Skeletal muscle tissue (tissue), 3 donors: ENCODE measurements at regions not wholly inside any gene's neighbourhood (a gene's known extent, or its start where the extent isn't known, plus 50 kb on each side); places are given as distances from the start of the nearest gene placed in this dataset.

Source experiments
- H3K27ac ChIP-seq: one replicate; pipeline ENCODE4 v1.7.0; 2013; ENCODE audit warnings: mild to moderate bottlenecking, low read depth, low read length, inconsistent platforms
- H3K27me3 ChIP-seq, 3 donors: one replicate each; pipeline ENCODE4 v1.7.0; 2013; ENCODE audit warnings: low read length in 3 of 3; ENCODE audit not compliant: control insufficient read depth in 3 of 3, insufficient read depth in 3 of 3
- H3K36me3 ChIP-seq, 3 donors: one replicate each; pipeline ENCODE4 v1.7.0; 2013; ENCODE audit warnings: low read length in 3 of 3; ENCODE audit not compliant: control insufficient read depth in 3 of 3, insufficient read depth in 3 of 3
- H3K4me1 ChIP-seq, 3 donors: one replicate each; pipeline ENCODE4 v1.7.0; 2013; ENCODE audit warnings: low read length in 3 of 3, mild to moderate bottlenecking in 3 of 3; ENCODE audit not compliant: control insufficient read depth in 3 of 3, insufficient read depth in 3 of 3
- H3K4me3 ChIP-seq, 3 donors: one replicate each; pipeline ENCODE4 v1.7.0; 2013; ENCODE audit warnings: low read length in 3 of 3
- H3K9ac ChIP-seq, 3 donors: one replicate each; pipeline ENCODE4 v1.7.0; 2013; ENCODE audit warnings: low read length in 3 of 3, mild to moderate bottlenecking in 3 of 3, moderate library complexity in 2 of 3, low read depth in 1 of 3
- H3K9me3 ChIP-seq, 3 donors: one replicate each; pipeline ENCODE4 v1.7.0; 2013; ENCODE audit warnings: low read length in 3 of 3; ENCODE audit not compliant: control insufficient read depth in 3 of 3
- donor health status: Osteomylitis.

DNA sequence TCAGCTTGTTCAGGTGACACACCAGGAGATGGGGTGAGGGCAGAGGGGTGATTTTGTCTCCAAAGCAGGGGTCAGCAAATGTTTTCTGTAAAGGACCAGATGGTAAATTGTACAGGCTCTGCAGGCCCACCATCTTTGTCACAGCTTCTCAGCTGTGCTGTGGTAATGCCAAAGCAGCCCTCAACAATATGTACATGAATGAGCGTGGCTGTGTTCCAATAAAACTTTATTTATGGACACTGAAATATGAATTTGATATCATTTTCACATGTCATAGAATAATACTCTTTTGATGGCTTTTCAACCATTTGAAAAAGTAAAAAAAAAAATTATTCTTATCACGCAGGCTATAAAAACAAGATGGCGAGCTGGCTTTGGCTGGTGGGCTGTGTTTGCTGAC lies 206.4 kb upstream of the RPL38 start:
- H3K27me3 ChIP-seq, result peaks cover 14 to 39% (median 28%) of the 10 kb centered on the region in 3 donors
- no peaks in the 10 kb centered on the region for H3K36me3 ChIP-seq
- no peaks in the 10 kb centered on the region for H3K4me1 ChIP-seq
- no peaks in the 10 kb centered on the region for H3K9me3 ChIP-seq
- no peak overlapping the region for H3K27ac ChIP-seq
- H3K9ac ChIP-seq, result no peak overlapping the region
- H3K4me3 ChIP-seq, result no peak overlapping the region

DNA sequence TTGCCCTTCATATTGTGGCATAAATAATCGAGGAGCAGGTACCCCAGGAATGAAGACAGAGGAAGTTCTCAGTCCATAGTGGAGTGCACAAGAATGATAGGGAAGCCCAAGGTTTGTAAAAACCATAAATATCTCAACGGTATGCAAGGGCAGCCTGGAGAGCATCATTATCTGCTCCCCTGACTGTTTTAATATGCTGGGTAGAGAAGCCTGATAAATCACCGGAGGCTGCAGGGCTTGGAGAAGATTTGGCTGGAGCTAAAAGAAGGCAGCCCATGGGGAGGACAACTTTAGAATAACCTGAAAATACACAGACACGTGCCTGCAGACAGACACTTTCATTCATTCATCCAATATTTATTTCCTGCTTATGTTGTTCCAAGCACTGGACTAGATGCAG lies 205.2 kb upstream of the RPL38 start:
- H3K9ac ChIP-seq, result no peak overlapping the region
- no peak overlapping the region for H3K27ac ChIP-seq
- peaks cover 14 to 32% (median 23%) of the 10 kb centered on the region in 3 donors for H3K27me3 ChIP-seq

DNA sequence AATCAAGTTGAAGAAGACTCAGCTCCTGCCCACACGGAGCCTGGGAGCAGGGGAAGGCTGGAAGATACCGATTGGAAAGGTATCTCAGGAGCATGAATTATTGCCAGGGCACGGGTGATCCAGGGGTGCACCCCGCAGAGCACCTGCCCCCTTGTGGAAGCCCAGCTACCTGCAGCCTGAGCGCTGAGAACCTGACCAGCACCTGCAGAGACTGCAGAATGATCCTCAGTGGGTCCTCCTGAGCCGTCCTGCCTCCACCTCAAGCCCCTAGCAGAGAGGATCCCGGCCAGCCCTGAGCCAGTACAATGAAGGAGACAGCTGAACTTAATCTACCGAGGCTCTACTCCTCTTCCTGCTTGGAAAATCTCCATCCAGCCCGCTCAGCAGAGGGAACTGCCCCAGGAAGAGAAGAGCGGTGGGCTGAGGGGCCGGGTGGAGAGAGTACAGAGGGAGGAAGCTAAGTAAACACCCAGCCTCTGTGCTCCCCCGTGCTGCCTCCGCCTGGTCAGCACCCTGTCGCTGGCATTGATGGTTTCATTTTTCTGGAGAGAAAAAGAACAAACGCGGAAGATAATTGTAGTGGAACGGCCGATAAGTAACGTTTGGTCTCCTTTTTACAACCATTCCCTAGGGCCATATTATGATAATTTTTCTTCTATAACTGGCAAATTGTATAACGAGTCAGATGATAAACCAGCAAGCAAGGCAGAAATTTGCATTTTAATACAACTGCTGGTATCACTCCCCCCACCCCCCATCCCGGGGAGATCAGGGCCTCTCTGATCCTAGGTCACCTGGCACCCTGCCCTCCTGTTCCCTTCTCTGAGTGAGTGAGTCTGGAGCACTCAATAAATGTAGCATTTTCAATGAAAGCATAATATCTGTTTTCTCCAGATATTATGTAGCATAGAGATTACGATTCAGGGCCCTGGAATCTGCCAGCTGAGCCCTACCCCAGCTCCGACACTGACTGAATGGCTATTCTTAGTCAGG lies 204.5 kb upstream of the RPL38 start:
- H3K9me3 ChIP-seq, result peaks cover 0 to 2% (median 0%) of the 10 kb centered on the region in 3 donors
- peaks cover 14 to 26% (median 25%) of the 10 kb centered on the region in 3 donors for H3K27me3 ChIP-seq
- no peak overlapping the region for H3K9ac ChIP-seq
- no peaks in the 10 kb centered on the region for H3K36me3 ChIP-seq
- H3K4me3 ChIP-seq, result no peak overlapping the region
- no peak overlapping the region for H3K27ac ChIP-seq
- H3K4me1 ChIP-seq, result no peaks in the 10 kb centered on the region

More for the DNA sequence above, 205.2 kb upstream of the RPL38 start:
- H3K36me3 ChIP-seq, result no peaks in the 10 kb centered on the region
- peaks cover 0 to under 1% (median 0%) of the 10 kb centered on the region in 3 donors for H3K9me3 ChIP-seq
- H3K4me3 ChIP-seq, result no peak overlapping the region
- no peaks in the 10 kb centered on the region for H3K4me1 ChIP-seq

DNA sequence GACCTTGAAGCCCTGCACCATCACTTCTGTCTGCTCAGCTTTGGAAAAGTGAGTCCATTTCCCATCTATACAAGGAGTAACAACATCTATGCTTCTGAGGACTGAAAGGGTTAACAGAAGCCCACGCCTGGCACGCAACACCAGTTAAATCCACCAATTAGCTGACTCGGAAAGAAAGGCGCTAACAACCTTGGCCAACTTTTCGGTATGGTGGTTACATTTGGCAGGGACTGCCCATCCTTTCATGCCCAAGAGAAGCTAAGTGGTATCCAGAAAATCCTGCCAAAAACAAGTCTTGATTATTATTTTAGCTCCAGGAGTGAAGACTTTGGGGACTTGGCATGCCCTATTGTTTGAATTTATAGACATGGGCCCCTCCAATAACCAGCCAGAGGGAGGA lies 202.3 kb upstream of the RPL38 start:
- Histone ChIP-seq H3K27me3 (peaks cover 20 to 43% (median 42%) of the 10 kb centered on the region in 3 donors), H3K36me3 (no peaks in the 10 kb centered on the region), H3K9me3 (peaks cover 0 to 2% (median 0%) of the 10 kb centered on the region in 3 donors), H3K4me1 (no peaks in the 10 kb centered on the region), H3K4me3 (no peak overlapping the region), H3K9ac (no peak overlapping the region), H3K27ac (no peak overlapping the region)

DNA sequence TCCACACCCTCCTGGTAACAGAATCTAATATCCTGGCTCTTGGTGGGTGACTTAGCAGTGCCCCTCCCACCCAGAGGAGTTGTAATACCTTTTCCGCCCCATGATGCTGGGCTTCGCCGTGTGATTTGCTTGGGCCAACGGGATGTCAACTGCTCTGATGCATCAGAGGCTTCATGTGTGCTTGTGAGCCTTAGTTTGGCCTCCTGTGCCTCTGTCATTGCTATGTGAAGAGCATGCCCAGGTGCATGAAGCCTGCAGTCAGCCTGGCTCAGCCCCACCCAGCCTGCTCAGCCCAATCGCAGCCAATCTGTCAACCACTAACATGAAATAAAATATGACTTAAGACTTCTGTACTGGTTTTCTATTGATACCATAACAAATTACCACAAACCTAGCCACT lies 201.2 kb upstream of the RPL38 start:
- Histone ChIP-seq H3K9ac (no peak overlapping the region), H3K36me3 (no peaks in the 10 kb centered on the region), H3K27ac (no peak overlapping the region), H3K4me3 (no peak overlapping the region), H3K9me3 (peaks cover 0 to 2% (median 0%) of the 10 kb centered on the region in 3 donors), H3K27me3 (peaks cover 24 to 48% (median 48%) of the 10 kb centered on the region in 3 donors), H3K4me1 (no peaks in the 10 kb centered on the region)

DNA sequence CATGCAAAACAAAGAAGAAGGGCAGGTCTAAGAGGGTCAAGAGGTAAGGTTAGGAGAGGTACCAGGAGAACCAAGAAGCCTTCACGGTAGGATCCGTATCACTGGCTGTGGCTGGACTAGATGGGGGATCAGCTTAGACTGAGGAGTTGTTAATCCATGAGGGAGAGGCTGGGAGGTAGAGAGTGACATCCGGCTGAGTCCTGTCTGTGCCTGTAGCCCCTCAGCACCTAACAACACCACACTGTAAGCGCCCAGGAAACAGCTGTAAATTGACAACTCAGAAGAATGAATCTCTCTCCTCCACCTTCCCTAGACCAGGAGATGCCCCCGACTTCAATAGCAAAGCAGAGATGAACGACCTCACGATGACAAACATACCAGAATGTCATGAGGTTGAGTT lies 199.4 kb upstream of the RPL38 start:
- Histone ChIP-seq H3K36me3 (no peaks in the 10 kb centered on the region), H3K4me3 (no peak overlapping the region), H3K9me3 (peaks cover 0 to 2% (median 0%) of the 10 kb centered on the region in 3 donors), H3K27me3 (peaks cover 26 to 52% (median 47%) of the 10 kb centered on the region in 3 donors), H3K4me1 (no peaks in the 10 kb centered on the region), H3K27ac (no peak overlapping the region), H3K9ac (no peak overlapping the region)

DNA sequence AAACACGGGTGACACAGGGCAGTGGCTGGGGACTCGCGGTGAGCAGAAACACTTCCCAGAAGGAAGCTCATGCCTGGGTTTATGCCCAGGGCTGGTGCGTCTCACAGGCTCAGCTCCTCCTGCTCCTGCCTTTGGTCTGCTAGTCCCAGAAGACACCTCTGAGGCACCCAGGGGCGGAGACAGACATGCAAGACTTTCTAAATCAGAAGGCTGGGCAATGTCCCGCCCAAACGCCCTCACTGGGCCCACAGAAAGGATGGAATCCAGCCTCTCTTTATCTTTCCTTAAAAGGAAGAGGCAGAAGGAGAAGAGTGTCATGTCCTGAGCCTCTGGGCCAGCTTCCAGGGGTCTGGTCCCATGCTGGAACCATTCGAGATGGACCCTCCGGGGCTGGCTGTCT lies 197.7 kb upstream of the RPL38 start:
- peaks cover 30 to 54% (median 43%) of the 10 kb centered on the region in 3 donors for H3K27me3 ChIP-seq

DNA sequence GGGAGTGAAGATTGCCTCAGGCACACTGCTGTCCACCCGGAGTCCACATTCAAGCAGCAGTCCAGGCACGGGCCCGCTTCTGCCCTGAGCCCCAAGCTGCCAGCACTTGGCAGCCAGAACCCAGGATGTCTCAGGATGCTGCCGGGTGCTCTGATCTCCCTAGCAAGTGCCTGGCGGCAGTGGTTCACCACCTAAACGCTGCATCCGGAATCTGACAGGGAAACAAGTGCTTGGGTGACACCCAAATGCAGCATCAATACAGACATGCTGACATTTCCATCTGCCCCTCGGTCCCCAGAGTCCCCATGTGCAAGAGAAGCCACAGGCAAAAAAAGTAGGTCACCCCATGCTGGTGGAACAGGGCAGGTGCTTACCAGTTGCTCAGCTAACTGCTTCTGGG lies 197.1 kb upstream of the RPL38 start:
- Histone ChIP-seq H3K27me3 (peaks cover 26 to 58% (median 43%) of the 10 kb centered on the region in 3 donors), H3K9me3 (peaks cover 0 to 2% (median 0%) of the 10 kb centered on the region in 3 donors), H3K4me3 (no peak overlapping the region), H3K27ac (no peak overlapping the region), H3K36me3 (no peaks in the 10 kb centered on the region), H3K9ac (no peak overlapping the region), H3K4me1 (no peaks in the 10 kb centered on the region)

More for the DNA sequence above, 197.7 kb upstream of the RPL38 start:
- H3K4me1 ChIP-seq, result no peaks in the 10 kb centered on the region
- no peak overlapping the region for H3K27ac ChIP-seq
- no peak overlapping the region for H3K9ac ChIP-seq
- H3K4me3 ChIP-seq, result no peak overlapping the region
- H3K9me3 ChIP-seq, result peaks cover 0 to 2% (median 0%) of the 10 kb centered on the region in 3 donors
- H3K36me3 ChIP-seq, result no peaks in the 10 kb centered on the region

DNA sequence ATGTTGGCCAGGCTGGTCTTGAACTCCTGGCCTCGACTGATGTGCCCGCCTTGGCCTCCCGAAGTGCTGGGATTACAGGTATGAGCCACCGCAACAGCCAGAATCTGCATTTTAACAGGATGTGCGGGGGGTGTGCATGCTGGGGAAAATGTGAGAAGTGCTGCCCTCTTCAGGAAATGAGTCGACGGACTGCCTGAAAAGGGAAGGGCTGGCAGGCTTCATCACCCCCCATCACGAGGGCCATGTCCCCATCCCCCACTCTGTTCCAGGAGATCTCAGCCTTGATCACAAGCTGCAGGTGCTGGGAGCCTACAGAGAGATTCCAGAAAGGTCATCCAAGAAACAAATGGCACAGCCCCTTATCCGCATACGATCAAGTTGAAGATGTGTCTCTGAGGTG lies 195.3 kb upstream of the RPL38 start:
- Histone ChIP-seq H3K27ac (no peak overlapping the region), H3K4me3 (no peak overlapping the region), H3K4me1 (no peaks in the 10 kb centered on the region), H3K9me3 (peaks cover 0 to 2% (median 0%) of the 10 kb centered on the region in 3 donors), H3K9ac (no peak overlapping the region), H3K36me3 (no peaks in the 10 kb centered on the region), H3K27me3 (peaks cover 30 to 62% (median 43%) of the 10 kb centered on the region in 3 donors)

DNA sequence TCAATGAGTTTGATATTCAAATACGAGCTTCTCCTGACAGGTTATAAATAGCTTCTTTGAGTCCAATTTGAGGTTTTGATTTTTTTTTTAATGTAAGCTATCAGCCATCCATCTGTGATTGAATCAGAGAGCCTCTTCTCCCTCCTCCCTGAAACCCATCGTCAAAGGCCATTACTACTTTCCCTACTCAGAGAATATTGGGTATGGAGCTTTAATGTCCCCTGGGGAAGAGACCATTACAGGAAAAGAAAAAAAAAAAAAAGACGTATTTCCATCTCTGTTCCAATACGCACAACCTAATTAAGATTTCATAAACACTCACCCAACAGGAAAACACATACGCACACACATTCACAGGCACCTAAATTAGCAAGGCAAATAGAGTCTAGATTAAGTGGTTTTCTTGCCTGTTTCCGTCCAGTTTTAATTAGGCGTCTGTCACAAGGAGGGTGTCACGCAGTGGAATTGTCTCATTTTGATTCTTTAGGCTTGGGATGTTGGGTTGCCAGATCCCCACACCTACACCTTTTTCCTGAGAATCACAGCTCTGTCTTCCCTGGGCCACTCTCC lies 194.3 kb upstream of the RPL38 start:
- Histone ChIP-seq H3K36me3 (no peaks in the 10 kb centered on the region), H3K4me3 (no peak overlapping the region), H3K9me3 (no peaks in the 10 kb centered on the region), H3K9ac (no peak overlapping the region), H3K4me1 (no peaks in the 10 kb centered on the region), H3K27me3 (peaks cover 30 to 60% (median 37%) of the 10 kb centered on the region in 3 donors), H3K27ac (no peak overlapping the region)
